HG03439 (cell line): ENCODE measurements at regions not wholly inside any gene's neighbourhood (a gene's known extent, or its start where the extent isn't known, plus 50 kb on each side); places are given as distances from the start of the nearest gene placed in this dataset.

Source experiments
- ATAC-seq: cut with Tn5 transposase; IDR thresholded peaks from one replicate; pipeline ENCODE4 v1.9.1; 2021; ENCODE audit warnings: mild to moderate bottlenecking, moderate library complexity; ENCODE audit not compliant: unreplicated experiment

DNA sequence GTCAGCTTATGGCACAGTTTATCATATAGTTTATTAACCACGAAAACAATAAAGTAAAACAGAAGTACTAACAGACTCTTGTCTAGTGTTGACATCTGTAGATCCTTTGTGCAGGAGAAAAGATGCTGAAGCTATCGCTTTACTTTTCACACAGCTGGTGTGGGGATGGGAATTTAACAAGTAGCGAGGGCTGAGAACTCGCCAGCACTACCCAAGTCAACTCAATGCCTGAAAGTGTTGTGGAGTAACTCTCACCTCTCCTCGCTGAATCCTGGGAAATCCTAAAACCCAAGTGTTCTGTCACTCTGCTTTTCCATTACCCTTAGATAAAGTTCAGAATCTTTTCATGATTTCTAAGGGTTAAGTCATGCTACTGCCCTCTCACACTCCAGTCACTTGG, 264.2 kb downstream of the BMP4 start:
- no peak for ATAC-seq

DNA sequence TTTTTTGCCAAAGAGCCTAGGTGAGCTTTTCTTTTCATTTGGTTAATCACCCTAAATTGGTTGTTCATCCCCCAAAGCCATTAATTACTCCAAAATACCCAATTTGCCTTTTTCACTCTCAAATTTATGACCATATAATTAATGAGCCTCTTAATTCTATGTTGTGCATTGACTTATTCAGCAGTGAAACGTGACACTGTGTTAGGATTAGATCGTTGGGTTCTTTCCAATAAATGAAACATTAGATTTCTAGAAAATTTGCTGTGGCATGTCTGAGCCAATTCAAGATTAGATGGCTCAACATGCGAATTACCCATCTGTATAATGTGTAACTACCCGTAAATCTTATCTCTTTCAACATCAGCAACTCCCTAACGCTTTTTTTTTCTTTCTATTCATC, 273.4 kb downstream of the BMP4 start:
- ATAC-seq: no peak

DNA sequence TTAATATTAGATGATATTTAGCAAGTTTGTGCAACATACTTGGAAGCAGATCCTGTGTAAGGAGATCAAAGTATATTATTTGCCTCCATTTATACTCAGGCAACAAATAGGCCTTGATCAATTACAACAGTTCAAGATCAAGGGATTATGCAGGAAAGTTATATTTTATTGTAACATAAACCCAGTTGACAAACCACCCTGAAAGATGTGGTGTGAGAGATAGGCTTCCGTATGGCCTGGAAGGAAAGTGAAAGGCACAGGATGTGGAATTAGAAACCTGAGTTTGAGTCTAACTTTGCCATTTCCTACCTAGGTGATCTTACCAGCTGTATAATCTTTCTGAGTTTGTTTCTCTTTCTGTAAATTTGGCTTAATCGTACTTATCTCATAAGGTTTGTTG, 284.1 kb downstream of the BMP4 start:
- ATAC-seq: no peak

DNA sequence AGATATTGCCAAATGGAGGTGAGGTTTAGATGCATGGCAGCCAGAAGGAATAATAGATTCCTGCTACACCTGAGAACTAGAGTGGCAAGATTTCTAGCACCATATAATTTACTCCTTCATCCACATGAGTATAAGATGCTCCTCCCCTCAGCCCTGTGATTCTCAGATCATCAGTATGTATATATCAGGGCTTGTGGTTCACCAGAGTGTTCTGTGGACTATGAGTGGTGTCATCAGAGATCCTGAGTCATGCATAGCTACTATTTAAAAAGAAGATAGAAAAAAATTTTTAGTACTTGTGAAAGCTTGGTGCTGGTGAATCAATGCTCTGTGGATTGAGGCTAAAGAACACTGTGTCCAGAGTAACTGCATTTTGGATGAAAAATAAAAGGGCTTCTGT, 285.9 kb downstream of the BMP4 start:
- ATAC-seq: no peak

DNA sequence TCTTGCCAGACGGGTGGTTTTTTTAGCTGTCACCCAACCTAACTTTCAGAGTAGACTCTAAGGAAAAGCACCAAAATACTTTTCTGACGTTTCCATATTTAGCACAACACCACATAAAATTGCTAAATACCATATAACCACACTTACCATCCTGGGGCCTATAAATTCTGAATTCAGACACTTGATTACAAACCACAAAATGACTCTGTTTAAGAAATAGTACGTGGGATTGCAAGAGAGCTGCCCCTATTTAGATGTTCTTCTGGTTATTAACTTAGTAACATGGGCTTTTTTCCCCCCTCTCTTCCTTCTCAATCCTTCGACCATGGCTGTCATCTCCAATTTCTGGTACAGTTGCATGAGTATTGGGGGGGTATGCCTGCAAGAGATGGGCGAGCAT, 287.7 kb downstream of the BMP4 start:
- ATAC-seq: no peak

DNA sequence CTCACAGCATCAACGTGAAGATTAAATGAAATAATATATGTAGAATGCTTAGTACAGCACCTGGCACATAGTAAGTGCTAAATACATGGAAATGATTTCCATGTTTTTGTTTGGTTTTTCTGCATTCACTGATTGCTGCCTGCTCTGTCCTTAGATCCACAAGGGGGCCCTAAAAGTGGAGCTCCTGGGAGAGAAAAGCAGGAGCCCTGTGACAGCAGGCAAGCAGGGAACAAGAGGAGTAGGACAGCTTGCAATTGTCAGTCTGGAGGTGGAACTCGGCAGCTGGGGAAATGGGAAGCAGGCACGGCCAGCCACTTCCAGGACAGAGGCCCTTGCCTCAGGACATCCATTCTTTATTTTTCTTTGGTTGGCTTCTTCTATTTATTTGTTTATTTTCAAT, 292.9 kb downstream of the BMP4 start:
- ATAC-seq: no peak

DNA sequence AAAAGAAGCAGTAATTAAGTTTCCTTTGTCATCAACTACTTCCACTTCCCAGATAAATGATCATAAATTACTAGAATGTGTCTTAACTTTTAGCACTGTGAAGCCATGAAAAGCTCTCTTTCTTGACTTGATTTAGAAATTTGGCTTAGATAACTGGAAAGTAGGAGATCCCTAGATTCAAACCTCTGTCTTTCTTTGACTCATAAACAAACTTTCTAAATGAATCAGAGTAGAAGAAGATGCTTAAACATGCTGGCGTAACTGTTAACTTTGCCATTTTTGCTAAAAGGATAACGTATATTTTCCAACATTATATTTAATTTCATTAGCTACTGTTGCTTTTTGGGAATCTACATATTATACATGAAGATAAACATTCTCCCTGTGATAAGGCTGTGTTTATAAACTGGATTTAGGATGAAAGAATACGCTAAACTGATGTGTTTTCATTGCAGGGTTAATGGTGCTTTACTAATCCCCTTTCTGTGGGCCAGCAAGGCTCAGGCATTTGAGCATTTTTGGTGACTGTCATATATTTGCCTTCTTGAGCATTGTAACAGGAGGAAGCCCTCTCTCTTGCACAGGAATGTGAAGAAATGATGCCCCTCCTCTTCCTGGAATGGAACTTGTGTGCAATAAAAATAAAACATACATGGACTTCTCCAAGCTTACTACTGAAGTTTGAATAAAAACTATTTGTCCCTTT, 301.4 kb downstream of the BMP4 start:
- ATAC-seq: no peak

DNA sequence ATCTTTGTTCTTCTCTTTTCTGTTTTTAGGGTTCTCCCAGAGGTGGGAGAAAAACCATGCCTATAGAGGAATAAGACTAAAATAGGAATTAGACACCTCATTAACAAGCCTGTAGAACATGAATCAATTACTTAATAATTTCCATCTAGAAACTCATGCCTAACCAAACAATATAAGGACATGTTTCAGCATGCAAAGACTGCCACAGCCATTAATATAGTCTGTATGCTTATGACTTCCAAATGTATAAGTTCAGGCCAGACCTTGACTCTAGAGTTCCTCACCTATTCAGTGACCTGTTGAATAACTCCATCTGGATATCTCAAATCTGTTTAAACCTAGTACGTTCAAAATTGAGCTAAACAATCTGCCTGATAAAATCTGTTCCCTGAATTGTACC, 304.6 kb downstream of the BMP4 start:
- ATAC-seq: no peak

DNA sequence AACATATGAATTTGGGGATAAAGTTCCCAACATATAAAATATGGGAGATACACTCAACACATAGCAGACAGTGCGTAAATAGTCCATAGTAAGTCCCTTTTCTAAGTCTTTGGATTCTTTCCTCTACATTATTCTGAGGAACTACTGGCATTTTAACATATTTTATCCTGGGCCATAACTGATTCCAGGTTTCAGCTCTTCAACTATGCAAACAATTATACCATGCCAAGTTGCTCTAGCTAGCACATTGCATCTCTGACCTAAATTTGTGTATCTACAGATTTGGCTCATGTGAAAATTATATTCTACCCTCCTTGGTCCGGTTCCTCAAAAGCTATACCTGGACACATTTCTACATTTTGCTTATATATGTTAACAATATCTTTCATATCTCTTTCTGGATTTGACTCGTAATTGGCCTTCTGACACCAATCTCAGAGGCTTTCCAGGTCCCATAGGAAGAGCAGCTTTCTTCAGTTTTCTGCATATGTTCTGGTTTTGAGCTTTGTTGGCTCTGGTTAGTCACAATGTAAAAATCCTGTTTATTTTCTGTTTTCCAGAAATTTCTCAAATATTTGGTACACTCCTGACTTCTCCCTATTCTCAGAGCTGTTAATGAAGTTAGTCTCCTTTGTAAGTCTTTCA, 305.4 kb downstream of the BMP4 start:
- ATAC-seq: no peak

DNA sequence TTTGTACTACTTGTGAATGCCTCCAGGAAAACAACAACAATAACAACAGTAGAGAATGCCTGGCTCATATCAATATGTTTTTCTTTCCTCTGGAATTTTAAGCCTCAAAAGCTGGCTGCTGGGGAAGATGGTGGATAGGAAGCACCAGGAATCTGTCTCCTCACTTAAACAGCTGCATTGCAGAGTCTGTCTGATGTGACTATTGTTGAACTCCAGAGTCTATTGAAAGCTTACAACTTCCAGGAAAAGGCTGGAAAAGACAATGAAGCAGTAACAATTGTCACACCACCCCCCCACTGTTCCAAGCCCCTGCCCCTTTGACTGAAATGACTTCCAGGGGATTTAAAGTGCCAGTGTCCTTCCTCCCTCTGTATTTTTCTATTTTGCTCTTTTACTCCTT, 309.7 kb downstream of the BMP4 start:
- no peak for ATAC-seq

DNA sequence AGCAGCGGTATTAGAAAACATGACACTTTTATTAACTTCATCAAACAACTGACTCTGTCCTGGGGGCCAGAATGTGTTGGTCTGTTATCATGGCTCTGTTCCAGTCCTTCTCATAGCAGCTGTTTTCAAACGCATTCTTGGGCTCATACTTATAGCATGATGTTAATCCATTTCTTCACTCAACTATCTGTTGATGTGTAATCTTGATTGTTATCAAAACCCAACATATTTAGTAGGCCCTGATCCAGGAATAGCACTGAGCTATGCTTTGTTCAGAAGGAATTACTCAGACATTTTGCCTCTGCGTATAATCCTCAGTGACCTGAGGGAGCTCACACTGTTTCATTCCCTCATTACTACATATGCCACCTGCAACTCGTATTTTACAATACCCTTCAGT, 315.9 kb downstream of the BMP4 start:
- ATAC-seq: no peak

DNA sequence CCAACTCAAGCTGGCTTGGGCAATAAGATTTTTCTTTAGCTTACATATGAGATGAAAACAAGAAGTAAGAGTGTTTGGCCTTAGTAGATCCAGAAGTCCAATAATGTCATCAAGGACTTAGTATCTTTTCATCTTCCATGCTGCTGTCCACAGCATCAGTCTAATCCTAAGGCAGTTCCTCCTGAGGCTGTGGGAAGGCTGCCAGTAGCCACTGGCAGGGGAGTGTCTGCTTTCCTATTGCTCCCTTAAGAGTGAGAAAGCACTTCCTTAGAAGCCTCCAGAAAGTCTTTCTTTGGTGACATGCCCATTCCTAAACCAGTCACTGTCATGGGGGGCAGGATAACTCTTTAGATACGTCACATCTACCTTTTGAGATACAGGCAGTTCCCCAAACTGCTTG, 317.7 kb downstream of the BMP4 start:
- no peak for ATAC-seq

DNA sequence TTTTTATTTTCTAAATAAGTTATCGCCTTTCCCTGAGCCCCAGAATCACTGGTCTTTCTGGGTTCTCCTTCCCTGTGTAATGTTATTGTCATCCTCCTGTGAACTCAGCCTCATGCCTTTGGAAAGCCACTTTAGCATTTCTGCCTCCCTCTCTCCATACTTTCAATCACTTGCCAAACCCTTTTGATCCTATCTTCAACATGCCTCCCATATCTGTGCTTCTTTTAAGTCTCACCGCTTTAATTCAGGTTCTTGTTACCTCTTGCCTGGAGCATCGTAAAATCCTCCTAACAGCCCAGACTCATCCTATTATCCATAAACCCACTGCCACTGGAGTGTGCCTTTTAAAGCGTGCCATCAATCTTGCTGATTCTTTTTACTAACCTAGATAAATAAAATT, 321.8 kb downstream of the BMP4 start:
- ATAC-seq: no peak

DNA sequence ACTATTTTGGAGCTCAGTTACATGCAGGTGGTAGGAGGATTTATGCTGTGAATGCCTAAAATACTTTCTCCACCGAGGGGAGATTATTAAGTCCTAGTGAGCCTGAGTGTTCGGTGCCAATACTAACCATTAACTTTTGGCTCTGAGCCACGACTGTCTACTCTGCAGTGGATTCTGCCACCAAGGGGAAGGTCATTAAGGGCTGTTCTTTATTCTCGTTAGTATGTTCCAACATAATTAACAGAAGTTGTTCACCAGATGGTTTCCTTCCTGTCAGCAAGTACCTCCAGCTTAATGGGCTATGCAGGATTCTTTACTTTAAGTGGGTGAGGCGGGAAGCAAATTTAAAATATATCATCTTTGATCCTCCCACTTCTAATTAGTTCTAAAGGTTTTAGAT, 326.3 kb downstream of the BMP4 start:
- ATAC-seq: no peak

DNA sequence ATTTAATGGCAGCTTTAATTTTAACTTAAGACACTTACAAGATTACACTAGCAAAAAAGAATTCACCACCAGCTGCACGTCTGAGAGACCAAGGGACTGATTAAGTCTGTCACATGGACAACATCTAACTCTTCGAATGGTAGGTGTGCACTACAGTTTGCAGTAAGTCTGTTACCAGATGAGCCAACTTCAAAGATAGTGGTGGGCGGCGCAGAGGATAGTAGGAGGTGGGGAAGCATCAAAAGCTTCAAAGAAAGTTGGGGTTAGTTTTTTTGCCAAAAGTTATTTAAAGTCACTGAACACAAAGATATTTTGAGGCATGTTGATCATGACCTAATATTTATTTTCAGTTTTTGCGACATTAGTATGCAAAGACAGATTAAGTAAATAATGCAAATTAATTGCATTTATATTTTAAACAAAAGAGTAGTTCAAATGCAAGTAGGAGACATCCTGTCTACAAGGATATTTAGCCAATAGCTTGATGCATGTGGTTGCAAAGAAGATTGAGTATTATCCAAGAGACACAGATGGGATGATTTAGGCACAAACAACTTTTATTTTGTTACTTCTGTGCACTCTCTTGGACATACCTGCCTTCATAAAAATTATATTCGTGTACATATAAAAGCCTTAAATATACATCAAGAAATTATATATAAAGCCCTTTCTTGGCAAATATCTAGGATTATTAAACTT, 327.7 kb downstream of the BMP4 start:
- ATAC-seq: no peak

DNA sequence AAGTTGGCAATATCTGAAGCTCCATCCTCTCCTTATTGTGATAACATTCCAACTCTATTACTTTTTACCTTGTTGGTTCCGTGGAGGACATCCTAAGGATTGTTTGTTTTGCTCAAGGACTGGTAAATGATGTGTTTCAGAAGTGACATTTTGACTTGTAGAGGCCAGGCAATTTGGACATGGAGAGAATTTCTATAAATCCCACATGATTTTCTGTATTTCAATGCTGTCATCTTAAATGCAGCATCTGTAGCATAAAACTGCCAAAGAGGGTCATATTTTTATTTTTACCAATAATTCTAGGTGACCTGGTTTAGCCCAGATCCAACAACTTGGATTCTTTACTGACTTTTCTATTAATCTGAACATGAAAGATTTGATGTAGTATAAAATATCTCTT, 328.4 kb downstream of the BMP4 start:
- ATAC-seq: no peak

DNA sequence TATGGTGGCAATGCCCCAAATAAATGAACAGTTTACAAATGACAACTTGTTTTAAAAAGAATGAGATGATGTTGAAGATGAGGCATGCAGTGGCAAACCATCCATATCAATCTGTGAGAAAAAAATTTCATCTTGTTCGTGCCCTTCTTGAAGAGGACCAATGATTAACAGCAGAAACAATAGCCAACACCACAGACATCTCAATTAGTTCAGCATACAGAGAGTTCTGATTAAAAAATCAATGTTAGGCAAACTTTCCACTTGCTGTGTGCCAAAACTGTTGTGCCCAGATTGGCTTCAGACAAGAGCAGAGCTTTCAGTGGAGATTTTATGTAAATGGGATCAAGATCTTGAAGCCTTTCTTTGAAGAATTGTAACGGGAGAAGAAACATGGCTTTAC, 329.9 kb downstream of the BMP4 start:
- no peak for ATAC-seq

DNA sequence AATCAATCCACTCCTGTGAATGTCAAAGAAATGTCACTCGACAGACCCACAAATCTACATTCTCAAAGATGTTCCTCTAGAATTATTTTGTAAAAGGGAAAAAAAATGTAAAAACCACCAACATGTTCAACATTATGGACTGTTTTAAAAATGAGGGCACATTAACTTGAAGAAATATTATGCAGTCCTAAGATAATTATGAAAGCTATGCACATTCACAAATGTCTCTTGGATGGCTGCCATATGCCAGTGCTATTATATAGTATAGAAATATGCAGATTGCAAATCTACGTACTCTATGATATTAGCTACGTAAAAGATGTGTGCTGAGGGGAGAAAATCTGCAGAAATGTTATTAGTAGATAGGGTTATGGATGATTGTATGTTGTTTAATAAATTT, 334.2 kb downstream of the BMP4 start:
- no peak for ATAC-seq

DNA sequence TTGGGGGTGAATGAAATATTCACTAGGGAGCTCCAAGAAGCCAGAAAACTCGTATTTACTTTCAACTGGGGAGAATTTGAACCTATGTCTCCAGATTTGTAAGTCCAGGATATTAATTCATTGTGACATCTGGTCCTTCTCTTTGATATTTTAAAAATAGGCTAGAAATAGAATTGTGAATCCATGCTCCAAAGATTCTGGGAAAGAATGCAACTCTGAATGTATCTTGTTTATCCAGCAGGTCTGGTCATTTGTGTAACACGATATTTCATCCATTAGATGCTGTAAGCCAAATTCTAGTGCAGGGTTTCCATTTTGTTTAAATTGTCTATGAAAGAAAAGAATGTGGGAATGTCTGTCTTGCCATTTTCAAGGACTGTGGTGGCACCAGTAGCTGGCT, 334.7 kb downstream of the BMP4 start:
- no peak for ATAC-seq

DNA sequence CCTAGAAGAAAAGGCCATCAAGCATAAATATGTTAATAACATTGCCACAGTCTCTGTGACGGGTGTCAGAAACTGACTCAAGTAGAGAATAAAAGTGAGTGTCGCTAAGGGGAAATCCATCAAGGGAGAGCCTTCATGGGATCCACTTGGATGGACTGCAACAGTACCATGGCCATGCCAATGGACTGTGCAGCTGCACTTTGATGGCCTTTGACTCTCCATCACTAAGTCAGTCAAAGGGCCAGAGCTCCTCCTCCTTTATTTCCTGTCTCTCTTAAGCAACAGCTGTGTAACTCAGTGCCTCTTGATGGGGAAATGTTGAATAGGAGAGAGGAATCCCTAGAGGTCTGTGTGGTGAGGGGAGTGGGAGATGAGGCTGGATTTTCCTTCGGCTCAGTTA, 335.2 kb downstream of the BMP4 start:
- no peak for ATAC-seq

DNA sequence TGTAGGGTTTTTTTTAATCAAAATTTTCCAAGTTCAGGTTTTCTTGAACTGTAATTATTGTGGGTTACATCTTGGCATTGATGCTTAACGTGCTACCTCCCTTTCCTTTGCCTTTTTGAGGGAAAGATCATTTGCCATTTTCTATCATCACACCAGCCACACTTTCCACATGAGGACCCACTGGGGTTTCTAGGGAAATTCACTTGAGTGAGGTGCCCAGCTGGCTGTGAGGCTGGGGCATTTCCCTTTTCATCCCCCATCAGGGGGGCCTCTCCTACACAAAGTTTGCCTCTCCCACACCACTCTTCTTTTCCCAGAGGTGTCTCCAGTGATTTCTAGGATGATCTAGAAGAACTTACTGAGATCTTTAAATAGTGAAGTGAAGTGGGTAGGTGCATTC, 335.7 kb downstream of the BMP4 start:
- ATAC-seq: no peak

DNA sequence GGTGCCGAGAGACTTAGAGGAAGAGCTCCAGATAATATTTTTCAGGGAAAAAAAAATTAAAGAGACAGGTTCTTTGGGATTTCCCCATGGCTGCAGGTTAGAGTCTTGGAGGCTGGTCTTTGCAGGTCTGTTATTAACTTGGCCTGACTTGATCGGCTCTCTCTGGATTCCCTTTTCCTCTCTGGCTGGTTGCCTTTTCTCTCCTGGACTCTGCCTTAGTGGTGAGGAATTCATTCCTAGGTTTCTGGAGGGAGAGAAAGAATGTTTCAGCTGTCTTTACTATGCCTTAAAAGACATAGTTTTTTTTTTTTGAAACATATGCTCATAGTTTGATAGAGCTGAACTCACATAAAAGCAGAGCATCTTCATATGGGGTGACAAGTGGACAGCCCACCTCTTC, 336.3 kb downstream of the BMP4 start:
- no peak for ATAC-seq
